AG04449 (cell line): ENCODE measurements at regions not wholly inside any gene's neighbourhood (a gene's known extent, or its start where the extent isn't known, plus 50 kb on each side); places are given as distances from the start of the nearest gene placed in this dataset.

Experiments
- CTCF ChIA-PET: fragments of 350-600 bp; formaldehyde crosslinking; extraction: SDS; loops from one replicate; lab custom pipeline; 2021; ENCODE audit warnings: antibody characterized with exemption; lab: Yijun Ruan, JAX
- POLR2A ChIA-PET: fragments of 400-600, 350-600 bp; formaldehyde crosslinking; extraction: SDS; loops from one replicate; lab custom pipeline; 2020; ENCODE audit warnings: antibody characterized with exemption, inconsistent platforms; lab: Yijun Ruan, JAX
- DNase-seq: peaks from one replicate; pipeline ENCODE4 v3.0.0-alpha.2; 2010; ENCODE audit warnings: low read depth, low spot score
- H3K4me3 ChIP-seq: 2 replicates; pipeline ENCODE4 v1.5.1; 2011; ENCODE audit warnings: low read depth, mild to moderate bottlenecking, control low read depth, low read length
- TF ChIP-seq, protein P1 (sequence below): IDR thresholded peaks from one replicate; pipeline ENCODE4 v1.5.1; 2011; ENCODE audit warnings: mild to moderate bottlenecking, moderate library complexity, low read length, control low read depth, inconsistent platforms; ENCODE audit not compliant: insufficient read depth; ENCODE audit errors: missing control alignments

DNA sequence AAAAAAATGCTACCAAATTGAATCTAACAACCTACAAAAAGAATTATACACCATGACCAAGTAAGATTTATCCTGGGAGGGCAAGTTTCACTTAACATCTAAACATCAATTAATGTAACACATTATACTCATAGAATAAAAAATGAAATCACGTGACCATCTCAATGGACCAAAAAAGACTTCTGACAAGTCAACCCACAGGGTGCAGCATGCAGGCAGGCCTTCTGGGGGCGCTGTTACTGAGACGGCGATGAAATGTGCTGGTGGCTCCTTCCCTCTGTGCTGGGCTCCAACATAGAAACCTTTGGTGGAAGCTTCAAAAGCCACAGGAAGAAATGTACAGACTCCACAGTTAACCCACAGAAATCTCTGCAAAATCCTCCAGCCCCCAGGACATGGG lies 103.1 kb downstream of the INHBA start:
- TF ChIP-seq, protein P1, sequence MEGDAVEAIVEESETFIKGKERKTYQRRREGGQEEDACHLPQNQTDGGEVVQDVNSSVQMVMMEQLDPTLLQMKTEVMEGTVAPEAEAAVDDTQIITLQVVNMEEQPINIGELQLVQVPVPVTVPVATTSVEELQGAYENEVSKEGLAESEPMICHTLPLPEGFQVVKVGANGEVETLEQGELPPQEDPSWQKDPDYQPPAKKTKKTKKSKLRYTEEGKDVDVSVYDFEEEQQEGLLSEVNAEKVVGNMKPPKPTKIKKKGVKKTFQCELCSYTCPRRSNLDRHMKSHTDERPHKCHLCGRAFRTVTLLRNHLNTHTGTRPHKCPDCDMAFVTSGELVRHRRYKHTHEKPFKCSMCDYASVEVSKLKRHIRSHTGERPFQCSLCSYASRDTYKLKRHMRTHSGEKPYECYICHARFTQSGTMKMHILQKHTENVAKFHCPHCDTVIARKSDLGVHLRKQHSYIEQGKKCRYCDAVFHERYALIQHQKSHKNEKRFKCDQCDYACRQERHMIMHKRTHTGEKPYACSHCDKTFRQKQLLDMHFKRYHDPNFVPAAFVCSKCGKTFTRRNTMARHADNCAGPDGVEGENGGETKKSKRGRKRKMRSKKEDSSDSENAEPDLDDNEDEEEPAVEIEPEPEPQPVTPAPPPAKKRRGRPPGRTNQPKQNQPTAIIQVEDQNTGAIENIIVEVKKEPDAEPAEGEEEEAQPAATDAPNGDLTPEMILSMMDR: no peak
- no peak for DNase-seq
- ChIA-PET CTCF (no interaction called here), POLR2A (no interaction called here)
- H3K4me3 ChIP-seq: no peak overlapping the region

DNA sequence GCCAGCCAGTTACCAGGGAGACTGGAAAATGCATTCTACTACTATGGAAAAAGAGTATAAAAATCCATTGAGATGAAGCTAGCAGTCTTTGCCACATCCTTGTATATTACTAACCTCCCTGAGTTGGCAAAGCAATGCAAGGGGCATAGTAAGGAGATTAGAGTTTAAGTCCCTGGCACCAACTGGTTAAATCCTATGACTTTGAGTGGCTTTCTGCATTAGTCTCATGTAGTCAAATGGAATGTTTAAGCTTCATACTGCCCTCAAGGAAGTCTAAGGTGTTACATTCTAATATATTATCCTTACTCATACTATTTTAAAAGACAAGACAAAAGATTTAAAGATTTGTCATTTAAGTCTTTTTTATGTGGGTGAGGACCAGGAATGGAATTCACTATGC lies 110.1 kb downstream of the INHBA start:
- H3K4me3 ChIP-seq: no peak overlapping the region
- TF ChIP-seq, protein P1: no peak
- CTCF ChIA-PET: no interaction called here
- POLR2A ChIA-PET: no interaction called here
- DNase-seq: no peak

DNA sequence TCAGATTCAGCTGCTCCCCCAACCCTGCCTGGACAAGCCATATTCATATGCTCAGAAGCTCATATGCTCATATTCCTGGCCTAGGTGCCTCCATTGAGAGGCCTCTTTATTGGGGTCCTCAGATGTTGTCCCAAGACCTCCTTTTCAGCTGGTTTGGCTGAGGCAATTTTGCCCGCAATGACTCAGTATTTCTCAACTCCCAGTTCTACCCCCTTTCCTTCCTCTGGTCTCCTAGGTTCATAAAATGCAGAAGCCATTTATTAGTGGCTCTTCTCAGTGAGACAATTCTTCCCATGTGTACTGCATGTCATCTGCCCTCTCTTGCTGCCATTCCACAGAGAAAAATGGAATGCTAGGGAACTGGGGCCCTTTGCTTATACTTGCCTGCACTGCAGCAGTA lies 110.7 kb downstream of the INHBA start:
- ChIA-PET POLR2A (no interaction called here), CTCF (interaction anchor here (1.3 kb wide), 1 partner anchor 10 kb away, joined by 7 read pairs; no protein-coding TSS in a partner anchor)
- no peak overlapping the region for H3K4me3 ChIP-seq
- TF ChIP-seq, protein P1: no peak
- no peak for DNase-seq

DNA sequence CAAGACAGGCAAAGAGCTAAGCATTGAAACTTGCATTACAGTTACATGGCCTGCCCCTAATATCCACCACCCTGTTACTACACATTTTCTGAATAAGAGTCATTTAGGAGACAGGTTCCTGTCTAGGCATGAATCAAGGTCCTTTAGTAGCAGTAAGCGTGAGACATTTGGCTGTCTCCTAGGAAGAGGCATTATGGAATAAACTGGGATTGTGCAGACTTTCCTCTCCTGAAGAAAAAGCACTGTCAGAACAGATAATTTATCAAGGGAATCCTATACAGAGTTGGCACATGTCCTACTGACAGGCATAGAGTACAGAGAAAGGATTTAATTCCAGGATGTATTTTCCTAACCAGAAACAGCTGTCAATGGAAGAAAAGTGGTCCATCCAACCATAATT lies 111.9 kb downstream of the INHBA start:
- no peak for DNase-seq
- CTCF ChIA-PET: interaction anchor here (0.8 to 1.3 kb wide), 2 partner anchors 10 to 11 kb away, joined by 3 to 7 read pairs; no protein-coding TSS in a partner anchor

DNA sequence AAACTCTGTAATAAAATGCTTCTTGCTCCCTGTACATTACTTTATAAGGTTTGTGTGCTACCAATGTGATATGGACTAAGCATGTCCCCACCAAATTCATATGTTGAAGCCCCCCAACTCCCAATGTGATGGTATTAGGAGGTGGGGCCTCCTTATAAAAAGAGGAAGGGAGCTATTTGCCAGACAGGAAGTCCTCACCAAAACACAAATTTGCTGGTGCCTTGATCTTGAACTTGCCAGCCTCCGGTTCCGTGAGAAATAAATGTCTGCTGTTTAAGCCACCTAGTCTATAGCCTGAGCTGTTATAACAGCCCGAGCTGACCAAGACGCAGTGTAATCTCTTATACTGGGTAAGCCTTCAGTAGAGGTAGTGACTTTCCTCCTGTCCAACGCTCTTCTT lies 114.5 kb downstream of the INHBA start:
- TF ChIP-seq, protein P1: no peak
- no peak overlapping the region for H3K4me3 ChIP-seq
- no peak for DNase-seq
- ChIA-PET POLR2A (no interaction called here), CTCF (no interaction called here)

More for the DNA sequence above, 111.9 kb downstream of the INHBA start:
- TF ChIP-seq, protein P1: no peak
- H3K4me3 ChIP-seq: no peak overlapping the region
- POLR2A ChIA-PET: no interaction called here

DNA sequence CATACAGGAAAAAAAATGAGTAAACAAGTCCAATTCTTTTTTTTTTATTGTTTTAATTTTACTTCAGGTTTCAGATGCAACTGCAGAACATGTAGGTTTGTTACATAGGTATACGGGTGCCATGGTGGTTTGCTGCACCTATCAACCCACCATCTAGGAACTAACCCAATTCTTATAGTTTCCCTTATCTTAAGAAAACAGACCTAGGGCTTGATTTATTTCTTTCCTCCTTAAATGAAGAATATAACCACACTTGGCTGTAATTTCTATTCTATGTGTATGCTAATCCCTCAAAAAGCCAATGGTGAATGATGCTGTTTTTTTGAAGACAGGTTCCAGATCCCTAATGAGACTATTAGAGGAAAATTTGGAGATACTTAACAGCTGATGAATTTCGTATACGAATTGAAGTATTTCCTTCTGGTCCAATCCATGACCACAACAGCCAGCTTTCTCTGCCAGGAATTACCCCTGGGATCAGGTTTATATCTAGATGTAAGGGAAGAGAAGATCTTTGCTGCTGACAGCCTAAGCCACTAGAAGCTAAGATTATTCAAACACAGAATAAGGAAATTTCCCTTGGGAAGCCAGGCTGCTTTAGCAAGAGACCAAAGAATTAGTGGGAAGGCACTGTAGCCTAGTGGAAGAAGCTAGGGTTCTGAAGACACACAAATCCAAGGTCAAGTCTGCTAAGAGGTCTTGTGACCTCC lies 115.8 kb downstream of the INHBA start:
- ChIA-PET CTCF (no interaction called here), POLR2A (no interaction called here)
- TF ChIP-seq, protein P1: no peak
- H3K4me3 ChIP-seq: no peak overlapping the region
- DNase-seq: no peak
